Endothelial cell of umbilical vein (primary cell): ENCODE measurements at regions not wholly inside any gene's neighbourhood (a gene's known extent, or its start where the extent isn't known, plus 50 kb on each side); places are given as distances from the start of the nearest gene placed in this dataset.

ENCODE experiments used
- EZH2 ChIP-seq: IDR thresholded peaks from 2 replicates; pipeline ENCODE4 v1.6.1; 2012; ENCODE audit warnings: borderline replicate concordance, low read depth, mild to moderate bottlenecking, moderate library complexity, low read length, inconsistent platforms; ENCODE audit not compliant: severe bottlenecking
- JUN ChIP-seq: IDR thresholded peaks from 2 replicates; pipeline ENCODE4 v1.6.1; 2011; ENCODE audit warnings: borderline replicate concordance, low read depth; ENCODE audit not compliant: insufficient read length, insufficient read depth
- MAX ChIP-seq: IDR thresholded peaks from 2 replicates; pipeline ENCODE4 v1.6.1; 2011; ENCODE audit not compliant: insufficient read depth, insufficient read length
- MYC ChIP-seq: IDR thresholded peaks from one replicate; pipeline ENCODE4 v1.6.1; 2011; ENCODE audit warnings: mild to moderate bottlenecking, low read depth, low read length
- POLR2A ChIP-seq: IDR thresholded peaks from 2 replicates; pipeline ENCODE4 v1.6.1; 2012; ENCODE audit warnings: low read depth, mild to moderate bottlenecking, control low read depth, low read length
- POLR2AphosphoS5 ChIP-seq: IDR thresholded peaks from 2 replicates; pipeline ENCODE4 v1.6.1; 2012; ENCODE audit warnings: low read depth, mild to moderate bottlenecking, control low read depth, low read length, moderate library complexity; ENCODE audit not compliant: insufficient read depth
- TF ChIP-seq, protein P1 (sequence below), 2 donors: IDR thresholded peaks; 1 replicate in 1 of 2; 2 replicates in 1 of 2; pipeline ENCODE4 v1.5.1; 2011; ENCODE audit warnings: low read length in 2 of 2, mild to moderate bottlenecking in 2 of 2, moderate library complexity in 2 of 2, control low read depth in 1 of 2, inconsistent platforms in 1 of 2, low read depth in 1 of 2; ENCODE audit not compliant: insufficient read depth in 1 of 2; ENCODE audit errors: extremely low read depth in 1 of 2

- TF ChIP-seq, protein P1, sequence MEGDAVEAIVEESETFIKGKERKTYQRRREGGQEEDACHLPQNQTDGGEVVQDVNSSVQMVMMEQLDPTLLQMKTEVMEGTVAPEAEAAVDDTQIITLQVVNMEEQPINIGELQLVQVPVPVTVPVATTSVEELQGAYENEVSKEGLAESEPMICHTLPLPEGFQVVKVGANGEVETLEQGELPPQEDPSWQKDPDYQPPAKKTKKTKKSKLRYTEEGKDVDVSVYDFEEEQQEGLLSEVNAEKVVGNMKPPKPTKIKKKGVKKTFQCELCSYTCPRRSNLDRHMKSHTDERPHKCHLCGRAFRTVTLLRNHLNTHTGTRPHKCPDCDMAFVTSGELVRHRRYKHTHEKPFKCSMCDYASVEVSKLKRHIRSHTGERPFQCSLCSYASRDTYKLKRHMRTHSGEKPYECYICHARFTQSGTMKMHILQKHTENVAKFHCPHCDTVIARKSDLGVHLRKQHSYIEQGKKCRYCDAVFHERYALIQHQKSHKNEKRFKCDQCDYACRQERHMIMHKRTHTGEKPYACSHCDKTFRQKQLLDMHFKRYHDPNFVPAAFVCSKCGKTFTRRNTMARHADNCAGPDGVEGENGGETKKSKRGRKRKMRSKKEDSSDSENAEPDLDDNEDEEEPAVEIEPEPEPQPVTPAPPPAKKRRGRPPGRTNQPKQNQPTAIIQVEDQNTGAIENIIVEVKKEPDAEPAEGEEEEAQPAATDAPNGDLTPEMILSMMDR (IDR thresholded peaks at IDR 0.05; ENCODE audit: extremely low read depth in 1 of 2, insufficient read depth in 1 of 2, low read depth in 1 of 2, low read length in 2 of 2) = no peak
- TF ChIP-seq POLR2AphosphoS5 = no peak
- no peak for TF ChIP-seq EZH2
- no peak for TF ChIP-seq POLR2A
- TF ChIP-seq JUN = no peak
- TF ChIP-seq MAX = no peak
- TF ChIP-seq MYC = no peak
Measured at GRCh38 chr6:141105481-141105880, 1027.2 kb upstream of the GJE1 start.
